H1 (cell line): ENCODE measurements at regions not wholly inside any gene's neighbourhood (a gene's known extent, or its start where the extent isn't known, plus 50 kb on each side); places are given as distances from the start of the nearest gene placed in this dataset.

Source experiments
- CTCF ChIA-PET: fragments of 300-600 bp; sonication (Branson Sonifier 250); formaldehyde crosslinking; loops from one replicate; lab custom pipeline; 2021; ENCODE audit not compliant: partially characterized antibody; lab: Charles Lee
- POLR2A ChIA-PET: fragments of 300-600 bp; sonication (Branson Sonifier 250); formaldehyde crosslinking; loops from one replicate; lab custom pipeline; 2021; ENCODE audit warnings: inconsistent platforms; ENCODE audit not compliant: partially characterized antibody; lab: Charles Lee
- DNase-seq, 2 experiments: peaks; one replicate each; pipeline versions ENCODE4 v3.0.0 to v3.0.0-alpha.2; 2010 to 2022; ENCODE audit warnings: low spot score in 2 of 2, low read depth in 1 of 2, mixed read lengths in 1 of 2
- FAIRE-seq: peaks from 2 replicates; lab custom pipeline; 2011; peaks lifted over from hg19 to GRCh38; lab: Jason Lieb, UNC
- H2AFZ ChIP-seq: 2 replicates; pipeline ENCODE4 v1.8.1; 2012; ENCODE audit warnings: low read length, inconsistent platforms
- H2AK5ac ChIP-seq: 2 replicates; pipeline ENCODE4 v1.6.1; 2013; ENCODE audit warnings: low read depth, low read length
- H2BK120ac ChIP-seq: replicated peaks from 2 replicates; pipeline ENCODE3; 2013; ENCODE audit warnings: low read depth, low read length, inconsistent platforms
- H2BK12ac ChIP-seq: 2 replicates; pipeline ENCODE4 v1.6.1; 2013; ENCODE audit warnings: low read depth, low read length
- H2BK15ac ChIP-seq: 2 replicates; pipeline ENCODE4 v1.6.1; 2013; ENCODE audit warnings: low read length
- H2BK20ac ChIP-seq: 2 replicates; pipeline ENCODE4 v1.6.1; 2013; ENCODE audit warnings: low read length
- H2BK5ac ChIP-seq: 2 replicates; pipeline ENCODE4 v1.6.1; 2013; ENCODE audit warnings: low read depth, low read length
- H3K14ac ChIP-seq: 2 replicates; pipeline ENCODE4 v1.6.1; 2013; ENCODE audit warnings: inconsistent platforms; ENCODE audit not compliant: insufficient read length
- H3K18ac ChIP-seq: 2 replicates; pipeline ENCODE4 v1.6.1; 2013; ENCODE audit warnings: low read length; ENCODE audit errors: extremely low read depth
- H3K23ac ChIP-seq: 2 replicates; pipeline ENCODE4 v1.6.1; 2013; ENCODE audit warnings: inconsistent platforms; ENCODE audit not compliant: insufficient read length
- H3K23me2 ChIP-seq: 2 replicates; pipeline ENCODE4 v1.6.1; 2013; ENCODE audit warnings: low read depth, low read length
- H3K27ac ChIP-seq: 2 replicates; pipeline ENCODE4 v1.6.1; 2011; ENCODE audit warnings: low read depth, low read length, inconsistent platforms
- H3K27me3 ChIP-seq, 4 experiments: replicated peaks in 1 of 4; 1 replicate in 1 of 4; 2 replicates in 3 of 4; pipeline versions ENCODE4 v1.6.1 to v1.8.1; 2011 to 2013; ENCODE audit warnings: low read length in 3 of 4, mild to moderate bottlenecking in 3 of 4, inconsistent platforms in 2 of 4, mixed read lengths in 2 of 4, moderate library complexity in 1 of 4; ENCODE audit not compliant: control insufficient read depth in 3 of 4, insufficient read depth in 3 of 4; ENCODE audit errors: extremely low read depth in 1 of 4
- H3K36me3 ChIP-seq, 4 experiments: 2 replicates each; pipeline versions ENCODE4 v1.6.1 to v1.8.1; 2011 to 2013; ENCODE audit warnings: mild to moderate bottlenecking in 4 of 4, low read length in 3 of 4, moderate library complexity in 2 of 4, control low read depth in 1 of 4, inconsistent platforms in 1 of 4; ENCODE audit not compliant: insufficient read depth in 4 of 4, control insufficient read depth in 2 of 4
- H3K4ac ChIP-seq: replicated peaks from 2 replicates; pipeline ENCODE3; 2013; ENCODE audit warnings: low read length, low read depth, mixed read lengths, inconsistent platforms; ENCODE audit not compliant: insufficient read length
- H3K4me1 ChIP-seq, 4 experiments: replicated peaks in 1 of 4; 1 replicate in 1 of 4; 2 replicates in 3 of 4; pipeline versions ENCODE4 v1.6.1 to v1.8.1; 2011 to 2013; ENCODE audit warnings: low read length in 3 of 4, inconsistent platforms in 2 of 4, mixed read lengths in 1 of 4; ENCODE audit not compliant: insufficient read depth in 4 of 4, control insufficient read depth in 3 of 4
- H3K4me2 ChIP-seq, 2 experiments: 2 replicates each; pipeline versions ENCODE4 v1.6.1 to v1.8.1; 2011 to 2013; ENCODE audit warnings: low read depth in 2 of 2, low read length in 2 of 2, control low read depth in 1 of 2, inconsistent platforms in 1 of 2, mild to moderate bottlenecking in 1 of 2; ENCODE audit not compliant: insufficient read depth in 1 of 2
- H3K4me3 ChIP-seq, 4 experiments: fragments of 200-600, 300-600 bp in 1 of 4; sonication (generic), shearing (Covaris generic), sonication (Bioruptor Twin) in 1 of 4; 2 replicates each; pipeline versions ENCODE4 v1.5.1 to v1.8.1; 2011 to 2016; ENCODE audit warnings: low read length in 4 of 4, low read depth in 3 of 4, control low read depth in 2 of 4, inconsistent platforms in 2 of 4, mild to moderate bottlenecking in 2 of 4, mixed read lengths in 1 of 4, moderate library complexity in 1 of 4; ENCODE audit not compliant: insufficient read depth in 2 of 4; ENCODE audit errors: extremely low read depth in 1 of 4
- H3K56ac ChIP-seq: replicated peaks from 2 replicates; pipeline ENCODE3; 2013; ENCODE audit warnings: low read depth, mild to moderate bottlenecking, mixed read lengths, low read length, inconsistent platforms; ENCODE audit not compliant: insufficient read length
- H3K79me1 ChIP-seq: 2 replicates; pipeline ENCODE4 v1.6.1; 2013; ENCODE audit warnings: low read depth, low read length, control low read depth
- H3K79me2 ChIP-seq, 2 experiments: 2 replicates each; pipeline versions ENCODE4 v1.6.1 to v1.8.1; 2012 to 2013; ENCODE audit warnings: low read length in 2 of 2, mild to moderate bottlenecking in 2 of 2, inconsistent platforms in 1 of 2; ENCODE audit not compliant: insufficient read depth in 2 of 2, control insufficient read depth in 1 of 2
- H3K9ac ChIP-seq, 4 experiments: replicated peaks in 1 of 4; 1 replicate in 1 of 4; 2 replicates in 3 of 4; pipeline versions ENCODE4 v1.6.1 to v1.8.1; 2011 to 2013; ENCODE audit warnings: low read depth in 3 of 4, low read length in 3 of 4, control low read depth in 2 of 4, mild to moderate bottlenecking in 2 of 4, moderate library complexity in 2 of 4, inconsistent platforms in 1 of 4; ENCODE audit errors: extremely low read depth in 1 of 4
- H3K9me3 ChIP-seq, 2 experiments: 2 replicates each; pipeline versions ENCODE4 v1.6.1 to v1.8.1; 2012 to 2013; ENCODE audit warnings: mild to moderate bottlenecking in 2 of 2, moderate library complexity in 2 of 2, control low read depth in 1 of 2, inconsistent platforms in 1 of 2, low read depth in 1 of 2, low read length in 1 of 2, mixed read lengths in 1 of 2; ENCODE audit not compliant: insufficient read depth in 2 of 2
- H4K20me1 ChIP-seq, 2 experiments: replicated peaks in 1 of 2; 2 replicates each; pipeline versions ENCODE3 to v1.8.1; 2011 to 2013; ENCODE audit warnings: inconsistent platforms in 2 of 2, low read length in 2 of 2, mild to moderate bottlenecking in 1 of 2; ENCODE audit not compliant: insufficient read depth in 2 of 2, control insufficient read depth in 1 of 2
- H4K5ac ChIP-seq: 2 replicates; pipeline ENCODE4 v1.6.1; 2013; ENCODE audit warnings: low read length, low read depth, mixed read lengths, inconsistent platforms; ENCODE audit not compliant: insufficient read length
- H4K8ac ChIP-seq: 2 replicates; pipeline ENCODE4 v1.8.0; 2013; ENCODE audit warnings: mild to moderate bottlenecking, moderate library complexity, low read length, inconsistent platforms; ENCODE audit not compliant: insufficient read depth; ENCODE audit errors: extremely low read depth
- H4K91ac ChIP-seq: replicated peaks from 2 replicates; pipeline ENCODE3; 2013; ENCODE audit warnings: low read length, mixed read lengths, inconsistent platforms; ENCODE audit not compliant: insufficient read length
- TEAD4 ChIP-seq: IDR thresholded peaks from 2 replicates; pipeline ENCODE4 v1.6.1; 2012; ENCODE audit warnings: low read depth, low read length, inconsistent platforms, mixed read lengths
- WGBS, 2 experiments: shearing (Covaris generic) in 1 of 2; methylation state at CpG; one replicate each; pipeline versions ENCODE4 v1.1.6 to v1.1.7; 2013 to 2015; ENCODE audit warnings: low lambda C conversion rate in 2 of 2, mixed read lengths in 2 of 2, inconsistent platforms in 1 of 2, low coverage in 1 of 2, missing lambda C conversion rate in 1 of 2; ENCODE audit not compliant: insufficient replicate concordance in 2 of 2, insufficient coverage in 1 of 2, insufficient read length in 1 of 2; ENCODE audit errors: extremely low coverage in 1 of 2, missing lambda C conversion rate in 1 of 2; 5-methylcytosine and 5-hydroxymethylcytosine counted together

DNA sequence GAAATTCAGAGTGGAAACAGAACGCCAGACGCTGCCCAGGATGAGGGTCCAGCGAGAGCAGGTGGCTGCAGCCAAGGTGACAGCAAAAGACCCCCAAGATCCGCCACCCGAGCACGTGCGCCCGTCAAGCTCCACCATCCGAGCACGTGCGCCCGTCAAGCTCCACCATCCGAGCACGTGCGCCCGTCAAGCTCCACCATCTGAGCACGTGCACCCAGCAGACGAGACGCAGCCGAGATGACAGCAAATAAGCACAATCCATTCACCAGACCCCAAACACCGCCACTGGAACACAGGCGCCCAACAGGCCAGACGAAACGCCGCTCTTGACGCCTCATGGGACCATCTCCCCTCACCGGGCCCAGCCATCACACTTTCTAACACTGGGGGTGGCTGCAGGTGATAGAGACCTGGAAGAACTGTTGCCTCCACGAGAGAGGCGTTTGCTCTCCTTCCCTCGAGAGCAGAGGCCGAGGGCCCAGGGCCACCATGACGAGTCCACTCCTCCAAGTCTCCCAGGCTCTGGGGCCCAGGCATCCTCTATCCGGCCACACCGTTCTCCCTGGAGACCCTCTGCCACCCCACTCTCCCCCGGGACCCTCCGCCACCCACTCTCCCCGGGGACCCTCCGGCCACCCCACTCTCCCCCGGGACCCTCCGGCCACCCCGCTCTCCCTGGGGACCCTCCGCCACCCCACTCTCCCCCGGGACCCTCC lies 62.1 kb upstream of the GALNT9 start:
- Histone ChIP-seq H3K4me2 (no peak overlapping the region), H2BK20ac (no peak overlapping the region), H3K79me2 (no peaks in the 10 kb centered on the region), H2BK12ac (no peak overlapping the region), H2BK5ac (no peak overlapping the region), H3K36me3 (no peaks in the 10 kb centered on the region), H3K9ac (no peak overlapping the region), H3K23ac (no peak overlapping the region), H3K4ac (no peak overlapping the region), H4K5ac (no peak overlapping the region), H4K8ac (no peak overlapping the region), H3K79me1 (0 out of 2 replicates have a peak, but pooled peaks cover 2% of the 10 kb centered on the region), H3K4me1 (peaks cover 0 to 32% (median 20%) of the 10 kb centered on the region in 4 experiments; a peak in 6 of 7 replicates), H3K9me3 (no peaks in the 10 kb centered on the region; a peak in 1 of 4 replicates), H3K23me2 (0 out of 2 replicates have a peak, but pooled peaks cover 1% of the 10 kb centered on the region), H3K27me3 (peaks cover 5 to 43% (median 31%) of the 10 kb centered on the region in 4 experiments), H2AFZ (no peak overlapping the region), H3K18ac (no peak overlapping the region), H2BK120ac (no peak overlapping the region), H4K20me1 (no peaks in the 10 kb centered on the region), H3K56ac (no peak overlapping the region), H4K91ac (no peak overlapping the region), H3K14ac (no peak overlapping the region), H3K27ac (no peak overlapping the region), H3K4me3 (no peak overlapping the region), H2AK5ac (no peak overlapping the region), H2BK15ac (no peak overlapping the region)
- no peak for FAIRE-seq
- TF ChIP-seq TEAD4 = no peak
- CTCF ChIA-PET = interaction anchor here (1.0 to 2.1 kb wide), 3 partner anchors 17 to 23 kb away, joined by 3 to 12 read pairs (median 3); no protein-coding TSS in a partner anchor
- DNase-seq = no peak
- WGBS, 2 experiments = 96% methylated on average over 19 of the region's 43 CpGs; no CpG with 5 or more reads in 1 of the 2 experiments
- POLR2A ChIA-PET = no interaction called here
